Astrocyte of the cerebellum (primary cell): ENCODE measurements at regions not wholly inside any gene's neighbourhood (a gene's known extent, or its start where the extent isn't known, plus 50 kb on each side); places are given as distances from the start of the nearest gene placed in this dataset.
"Not testable (repeated sequence)": the region's sequence is repeated elsewhere in the genome, so short reads cannot be mapped to it uniquely, and the experiment has no call there.

Experiments
- DNase-seq: peaks from one replicate; pipeline ENCODE4 v3.0.0-alpha.2; 2011; ENCODE audit warnings: low read depth
- H3K4me3 ChIP-seq: 2 replicates; pipeline ENCODE4 v1.5.1; 2011; ENCODE audit warnings: mild to moderate bottlenecking, low read depth, low read length, moderate library complexity
- in situ Hi-C: cut with HindIII; loops from 2 replicates; pipeline ENCODE4 v1.10.0; 2017; ENCODE audit warnings: low sequenced_read_pairs
- TF ChIP-seq, protein P1 (sequence below): IDR thresholded peaks from 2 replicates; pipeline ENCODE4 v1.5.1; 2012; ENCODE audit warnings: low read length, low read depth, moderate library complexity, mild to moderate bottlenecking; ENCODE audit errors: missing control alignments

GRCh38 chr4:52420330-52420729 lies 238.8 kb downstream of the USP46 start:
- no peak for DNase-seq
- TF ChIP-seq, protein P1, sequence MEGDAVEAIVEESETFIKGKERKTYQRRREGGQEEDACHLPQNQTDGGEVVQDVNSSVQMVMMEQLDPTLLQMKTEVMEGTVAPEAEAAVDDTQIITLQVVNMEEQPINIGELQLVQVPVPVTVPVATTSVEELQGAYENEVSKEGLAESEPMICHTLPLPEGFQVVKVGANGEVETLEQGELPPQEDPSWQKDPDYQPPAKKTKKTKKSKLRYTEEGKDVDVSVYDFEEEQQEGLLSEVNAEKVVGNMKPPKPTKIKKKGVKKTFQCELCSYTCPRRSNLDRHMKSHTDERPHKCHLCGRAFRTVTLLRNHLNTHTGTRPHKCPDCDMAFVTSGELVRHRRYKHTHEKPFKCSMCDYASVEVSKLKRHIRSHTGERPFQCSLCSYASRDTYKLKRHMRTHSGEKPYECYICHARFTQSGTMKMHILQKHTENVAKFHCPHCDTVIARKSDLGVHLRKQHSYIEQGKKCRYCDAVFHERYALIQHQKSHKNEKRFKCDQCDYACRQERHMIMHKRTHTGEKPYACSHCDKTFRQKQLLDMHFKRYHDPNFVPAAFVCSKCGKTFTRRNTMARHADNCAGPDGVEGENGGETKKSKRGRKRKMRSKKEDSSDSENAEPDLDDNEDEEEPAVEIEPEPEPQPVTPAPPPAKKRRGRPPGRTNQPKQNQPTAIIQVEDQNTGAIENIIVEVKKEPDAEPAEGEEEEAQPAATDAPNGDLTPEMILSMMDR, result no peak
- in situ Hi-C loops, result no loop called here
- no peak overlapping the region for H3K4me3 ChIP-seq

DNA sequence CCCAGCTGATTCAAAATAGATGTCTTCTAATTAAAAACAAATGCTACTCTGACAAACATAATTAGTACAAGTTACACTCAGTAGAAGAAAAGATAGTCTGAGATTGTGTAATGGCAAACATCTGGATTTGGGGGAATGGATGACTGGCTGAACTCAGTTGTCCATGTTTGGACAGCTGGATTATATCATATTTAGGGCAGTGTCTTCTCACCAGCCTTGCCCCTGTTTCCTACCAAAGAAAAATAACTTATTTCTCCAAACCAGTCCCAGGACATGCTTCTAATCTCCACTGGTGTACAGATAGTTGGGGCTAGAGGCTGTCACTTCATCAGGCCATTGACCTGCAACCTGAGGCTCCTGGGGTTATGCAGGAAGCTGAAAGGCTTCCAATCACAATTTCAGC lies 237.3 kb downstream of the USP46 start:
- TF ChIP-seq, protein P1, result no peak
- in situ Hi-C loops, result no loop called here
- no peak overlapping the region for H3K4me3 ChIP-seq
- no peak for DNase-seq

- H3K4me3 ChIP-seq, result no peak overlapping the region
- in situ Hi-C loops, result no loop called here
- TF ChIP-seq, protein P1, result no peak
- no peak for DNase-seq
Observed at GRCh38 chr4:52423967-52424366, 235.1 kb downstream of the USP46 start.

DNA sequence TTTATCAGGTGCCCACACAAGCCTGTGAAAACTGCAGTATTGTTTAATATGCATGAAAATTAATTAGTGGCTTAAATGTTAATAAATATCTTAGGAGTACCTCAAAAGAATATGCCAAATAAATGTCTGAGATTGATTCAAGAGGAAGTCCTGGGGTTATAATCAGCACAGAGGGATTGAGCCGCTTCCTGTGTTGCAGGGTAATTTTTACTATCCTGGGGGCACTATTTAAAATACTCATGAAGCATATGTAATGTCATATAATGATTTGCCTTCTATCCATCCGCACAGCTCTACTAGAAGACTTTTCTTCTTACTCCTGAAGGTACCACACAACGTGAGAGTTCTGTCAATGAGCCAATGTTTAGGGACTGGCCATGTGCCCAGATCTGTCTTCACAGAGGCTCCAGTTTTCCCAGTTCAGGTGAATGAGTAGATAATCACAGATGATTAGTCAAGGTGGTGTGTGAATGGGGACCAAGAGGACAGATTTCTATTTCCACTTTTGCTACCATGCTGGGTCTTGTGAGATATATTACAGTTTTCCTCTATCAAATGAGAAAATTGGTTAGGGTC lies 233.3 kb downstream of the USP46 start:
- no peak overlapping the region for H3K4me3 ChIP-seq
- TF ChIP-seq, protein P1, result no peak
- DNase-seq, result no peak
- in situ Hi-C loops, result no loop called here

GRCh38 chr4:52431410-52431809 lies 227.7 kb downstream of the USP46 start:
- no peak overlapping the region for H3K4me3 ChIP-seq
- in situ Hi-C loops, result no loop called here
- no peak for DNase-seq
- TF ChIP-seq, protein P1, result no peak

DNA sequence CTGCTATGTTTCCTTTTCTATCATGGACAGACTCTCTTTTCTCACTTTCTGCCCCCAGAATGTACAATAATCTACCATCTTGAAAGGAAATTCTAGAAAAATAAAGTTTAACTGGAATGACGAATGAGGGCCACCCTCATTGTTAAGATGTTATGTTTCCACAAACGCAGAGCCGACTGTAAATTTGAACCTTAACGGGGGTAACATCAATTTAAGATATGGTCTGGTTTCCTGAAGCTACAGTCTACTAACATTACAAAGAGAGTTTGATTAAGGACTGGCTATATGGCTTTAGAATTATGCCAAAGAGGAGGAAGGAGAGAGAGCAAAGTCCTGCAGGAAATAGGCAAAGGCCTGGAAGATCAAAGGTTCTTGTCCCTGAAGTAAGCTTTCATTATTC lies 227.2 kb downstream of the USP46 start:
- TF ChIP-seq, protein P1, result no peak
- H3K4me3 ChIP-seq, result no peak overlapping the region
- in situ Hi-C loops, result no loop called here
- no peak for DNase-seq

GRCh38 chr4:52442524-52442923 lies 216.6 kb downstream of the USP46 start:
- DNase-seq, H3K4me3 ChIP-seq, in situ Hi-C loops: not testable (repeated sequence)
